Left cardiac atrium (tissue), 4 donors: ENCODE measurements at regions not wholly inside any gene's neighbourhood (a gene's known extent, or its start where the extent isn't known, plus 50 kb on each side); places are given as distances from the start of the nearest gene placed in this dataset.

Experiments
- ATAC-seq, 2 donors: fragments of 200-7000 bp; cut with Tn5 transposase; one replicate each; pipeline ENCODE4 v1.9.1; 2020; ENCODE audit warnings: mild to moderate bottlenecking in 2 of 2, moderate library complexity in 2 of 2
- DNase-seq: peaks from one replicate; pipeline ENCODE4 v3.0.0-alpha.2; 2020
- intact Hi-C, 2 donors: fragments of 100-400 bp; cut with DNase I; formaldehyde crosslinking; loops; one replicate each; pipeline versions ENCODE4 v1.14.1 to v1.15.1; 2022 to 2023
- donor health status: DM: no; HTN: yes; CAD: no.
- donor health status: DM: no; HTN: yes; CAD: no; lungs with severe emphysema.
- donor health status: DM: yes; HTN: yes; CAD: no.
- donor health status: Dilated cardiomyopathy.

DNA sequence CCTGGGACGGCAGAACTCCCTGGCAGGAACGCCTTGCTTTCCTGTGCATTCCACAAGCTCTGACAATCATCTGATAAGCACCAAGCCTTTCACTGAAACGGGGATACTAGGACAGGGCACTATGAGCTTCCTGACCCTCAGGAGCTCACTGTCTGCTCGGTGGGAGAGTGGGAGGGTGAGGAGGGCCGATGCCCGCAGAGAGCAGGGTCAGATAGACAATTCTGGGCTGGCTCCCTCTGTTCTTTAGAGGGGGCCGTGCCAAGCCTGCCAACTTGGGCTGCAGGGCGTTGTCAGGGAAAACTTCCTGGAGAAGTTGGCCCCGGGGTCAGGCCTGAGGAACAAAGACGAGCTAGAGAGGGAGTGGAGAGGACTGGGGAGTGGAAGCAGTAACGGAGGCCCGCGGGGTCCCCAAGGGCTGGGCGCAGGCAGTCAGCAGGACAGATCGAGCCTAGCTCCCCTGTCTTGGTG is 82.0 kb downstream of the CTAGE1 start:
- intact Hi-C loops: no loop called here
- DNase-seq: peak; percentile 69
- ATAC-seq: peak; percentile 13 to 30

DNA sequence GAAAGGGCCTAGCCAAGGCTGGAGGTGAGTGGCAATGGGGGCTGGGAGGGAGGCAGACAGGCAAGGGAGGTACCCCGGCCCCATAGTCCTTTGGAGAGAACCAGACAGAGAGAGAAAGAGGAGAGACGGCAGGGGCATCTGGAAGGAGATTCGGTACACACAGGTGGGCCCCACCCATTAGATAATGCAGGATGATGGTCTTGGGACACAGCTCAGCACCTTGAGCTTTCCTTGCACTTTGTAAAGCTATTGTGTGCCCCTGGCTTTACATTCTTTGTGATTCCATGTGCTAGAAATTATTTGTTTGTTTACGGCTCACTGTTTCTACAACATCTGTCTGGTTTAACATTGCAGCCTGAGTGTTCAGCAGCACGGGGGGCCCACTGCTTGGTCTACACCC is 83.1 kb downstream of the CTAGE1 start:
- intact Hi-C loops: no loop called here
- DNase-seq: no peak
- no peak for ATAC-seq

DNA sequence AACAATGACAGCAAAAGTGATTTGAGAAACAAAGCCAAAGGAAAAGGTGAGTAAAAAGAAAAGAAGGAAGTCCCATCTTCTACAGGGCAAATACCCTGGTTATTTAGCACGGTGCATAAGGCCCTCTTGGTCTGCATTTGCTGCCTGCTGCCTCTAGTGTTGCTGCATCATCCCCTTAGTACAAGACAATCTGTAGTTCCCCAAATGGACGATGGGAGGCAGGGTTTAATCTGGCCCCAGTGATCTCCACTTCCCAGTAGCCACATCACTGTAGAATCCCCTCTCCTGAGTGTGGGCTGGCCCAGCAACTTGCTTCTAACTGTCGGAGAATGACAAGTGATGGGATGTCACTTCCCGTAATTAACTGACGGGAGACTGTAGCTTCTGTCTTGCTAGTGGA is 85.1 kb downstream of the CTAGE1 start:
- intact Hi-C loops: no loop called here
- no peak for ATAC-seq
- no peak for DNase-seq

DNA sequence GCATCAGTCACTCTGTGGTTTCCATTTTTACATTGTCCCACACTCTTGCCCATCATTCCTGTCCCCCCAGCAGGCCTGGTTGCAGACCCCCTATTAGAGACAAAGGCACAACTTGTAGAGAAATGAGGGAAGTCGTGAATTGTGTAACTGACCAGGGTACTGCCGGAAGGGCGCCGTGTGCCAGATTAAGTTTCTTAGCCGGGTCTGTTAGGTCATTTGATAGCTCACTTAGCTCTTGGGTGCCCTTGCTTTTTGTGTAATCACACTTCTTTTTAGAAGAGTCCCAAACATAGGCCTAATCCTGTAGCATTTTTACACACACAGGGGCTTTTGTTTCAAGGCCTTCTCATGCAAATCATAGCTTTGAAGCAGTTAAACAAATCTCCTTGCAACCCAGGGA is 87.2 kb downstream of the CTAGE1 start:
- ATAC-seq (no peak), DNase-seq (no peak)
- intact Hi-C loops: no loop called here

DNA sequence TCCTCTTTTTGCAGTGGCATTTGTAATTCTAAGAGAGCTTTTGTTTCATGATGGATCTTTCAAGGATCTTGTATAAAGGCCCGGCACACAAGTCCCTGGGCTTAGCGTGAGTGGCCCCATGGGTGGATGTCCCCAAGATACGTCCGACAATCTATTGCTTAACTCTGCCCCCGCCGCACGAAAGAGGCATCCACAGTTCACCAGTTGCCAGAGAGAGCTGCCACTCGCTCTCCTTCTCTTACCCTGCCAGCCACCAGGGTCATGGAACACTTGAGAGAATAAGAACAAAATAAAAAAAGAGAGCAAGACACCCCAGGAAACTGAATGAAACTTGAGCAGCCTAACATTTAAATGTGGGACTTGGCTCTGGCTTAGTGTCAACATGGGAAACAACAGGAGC is 92.3 kb downstream of the CTAGE1 start:
- intact Hi-C loops: no loop called here
- ATAC-seq: peak in 1 of 2 donors; percentile 17
- DNase-seq: no peak

DNA sequence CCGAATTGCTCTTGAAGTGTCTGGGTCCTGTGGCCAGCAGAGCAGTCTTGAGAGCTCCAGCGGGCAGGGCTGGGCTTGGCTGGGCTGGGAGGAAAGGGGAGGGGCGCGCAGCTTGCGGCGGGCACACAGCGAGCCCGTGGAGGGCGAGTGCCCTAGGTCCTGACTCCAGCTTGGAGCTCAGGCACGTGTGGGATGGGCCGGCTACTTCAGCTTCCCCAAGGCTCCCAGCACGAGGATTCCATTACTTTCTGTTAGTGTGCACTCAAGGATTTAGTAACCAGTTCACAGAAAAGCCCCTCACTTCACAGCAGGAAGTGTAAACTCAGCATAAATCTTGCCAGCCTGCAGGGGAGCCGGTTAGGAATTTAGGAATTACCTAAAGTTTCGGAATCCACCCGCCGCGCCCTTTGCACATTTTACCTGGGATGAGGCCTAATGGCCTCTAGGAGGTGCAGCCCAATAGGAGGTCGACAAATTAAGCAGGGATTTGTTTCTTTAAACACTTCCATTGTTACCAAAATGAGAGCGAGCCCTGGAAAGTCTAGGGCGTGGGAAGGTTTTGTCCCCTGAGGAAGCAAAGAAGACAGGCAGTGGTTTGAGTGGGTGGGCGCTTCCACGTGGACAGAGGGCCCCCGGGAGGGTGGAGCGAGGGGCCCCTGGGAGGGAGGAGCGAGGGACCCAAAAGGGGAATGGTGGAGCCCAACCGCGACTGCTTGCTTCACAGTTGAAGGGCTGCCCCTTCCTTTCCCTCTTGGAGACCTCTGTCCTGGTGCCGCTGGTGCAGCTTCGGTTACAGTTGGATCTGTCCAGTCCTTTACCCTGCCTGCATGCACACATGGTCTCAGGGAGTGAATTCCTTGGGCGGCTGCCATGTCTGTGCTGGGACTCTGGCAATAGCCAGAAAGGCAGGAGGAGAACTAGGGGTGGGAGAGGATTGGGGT is 93.3 kb downstream of the CTAGE1 start:
- DNase-seq: peak; percentile 77
- intact Hi-C loops: no loop called here
- ATAC-seq: peak; percentile 88 to 91

DNA sequence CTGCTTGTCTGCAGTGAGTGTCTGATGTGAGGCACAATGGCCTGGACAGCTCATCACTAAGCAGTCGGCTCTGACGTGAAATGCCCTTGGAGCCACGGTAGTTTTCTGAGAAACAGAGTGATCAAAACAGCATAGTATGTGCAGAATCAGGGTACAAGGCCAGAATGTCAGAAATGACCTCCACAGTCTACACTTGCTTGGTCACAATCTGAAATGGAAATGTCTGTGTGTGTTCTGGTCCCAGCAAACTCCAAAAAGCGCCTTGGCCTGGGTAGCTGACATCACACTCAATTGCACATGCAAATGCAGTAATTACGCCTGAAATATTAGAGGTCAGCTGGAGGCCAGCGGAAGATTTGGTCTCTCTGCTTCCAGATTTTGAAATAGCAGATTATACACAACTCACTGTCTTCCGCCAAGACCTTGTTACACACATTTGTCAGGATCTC is 95.4 kb downstream of the CTAGE1 start:
- DNase-seq (peak; percentile 68), ATAC-seq (peak; percentile 21 to 26)
- intact Hi-C loops: no loop called here

DNA sequence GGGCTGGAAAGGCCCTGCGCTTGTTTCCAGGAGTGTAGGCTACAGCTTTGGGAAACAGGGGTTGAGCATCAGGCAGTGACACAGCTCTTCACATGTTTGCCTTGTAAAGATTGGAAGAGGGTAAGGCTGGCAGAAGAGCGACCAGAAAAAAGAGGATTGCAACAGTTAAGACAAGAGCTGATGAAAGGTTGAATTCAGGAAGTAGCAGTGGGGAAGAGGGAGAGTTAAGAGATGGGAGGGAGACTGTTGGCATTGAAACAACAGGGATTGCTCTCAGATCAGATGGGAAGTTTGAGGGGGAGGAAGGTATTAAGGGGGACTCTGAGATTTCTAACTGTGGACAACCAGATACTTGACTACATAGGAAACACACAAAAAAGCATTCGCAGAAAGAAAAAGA is 96.9 kb downstream of the CTAGE1 start:
- intact Hi-C loops: no loop called here

DNA sequence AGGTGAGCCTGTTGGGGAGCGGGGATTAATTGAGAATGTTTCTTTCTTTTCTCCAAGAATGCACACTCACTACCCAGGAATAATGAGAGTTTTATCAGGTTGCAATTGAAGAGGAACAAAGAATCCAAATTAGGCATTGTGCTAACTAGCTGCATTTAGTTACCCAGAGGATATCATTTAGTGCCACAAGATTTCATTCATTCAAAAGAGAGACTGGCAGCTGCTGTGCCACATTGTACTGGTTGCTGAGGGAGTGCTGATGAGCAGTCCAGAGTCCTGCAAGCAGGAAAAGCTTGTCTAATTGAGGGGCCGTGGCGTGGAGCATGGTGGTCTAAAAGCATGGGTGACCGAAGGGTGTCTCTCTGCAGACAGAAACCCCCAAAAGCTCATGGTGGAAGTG is 97.6 kb downstream of the CTAGE1 start:
- ATAC-seq (no peak), DNase-seq (no peak)
- intact Hi-C loops: no loop called here

More for the DNA sequence above, 96.9 kb downstream of the CTAGE1 start:
- DNase-seq (no peak), ATAC-seq (no peak)

DNA sequence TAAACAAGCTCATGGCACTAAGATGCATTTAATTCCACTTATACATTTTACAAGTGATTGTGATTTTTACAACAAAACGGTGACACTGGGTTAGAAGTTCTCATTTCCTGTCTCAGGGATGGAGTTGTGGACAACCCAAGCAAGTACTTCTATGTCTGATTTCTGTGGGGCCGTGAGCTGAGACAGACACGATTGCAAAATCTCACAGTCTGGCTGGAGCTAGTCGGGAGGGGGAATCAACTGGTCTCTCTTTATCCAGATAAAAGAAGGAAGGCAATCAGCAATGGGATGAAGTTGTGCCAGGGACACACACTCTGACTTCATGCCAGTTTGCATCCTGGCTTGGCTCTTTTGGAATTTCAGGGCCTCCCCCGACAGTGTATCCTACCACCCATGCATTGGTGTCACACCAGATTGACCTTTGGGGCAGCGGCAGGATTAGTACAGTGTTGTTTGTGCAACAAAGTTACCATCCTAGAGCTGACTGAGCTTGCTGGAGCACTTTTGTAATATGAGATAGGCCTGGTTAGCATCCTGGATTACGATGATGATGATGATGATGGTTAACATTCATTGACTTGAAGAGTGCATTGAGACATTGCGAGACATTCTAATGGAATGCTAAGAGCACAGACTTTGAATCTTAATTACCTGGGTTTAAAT is 98.8 kb downstream of the CTAGE1 start:
- peak; percentile 39 for DNase-seq
- ATAC-seq: peak; percentile 14 to 56
- intact Hi-C loops: no loop called here

DNA sequence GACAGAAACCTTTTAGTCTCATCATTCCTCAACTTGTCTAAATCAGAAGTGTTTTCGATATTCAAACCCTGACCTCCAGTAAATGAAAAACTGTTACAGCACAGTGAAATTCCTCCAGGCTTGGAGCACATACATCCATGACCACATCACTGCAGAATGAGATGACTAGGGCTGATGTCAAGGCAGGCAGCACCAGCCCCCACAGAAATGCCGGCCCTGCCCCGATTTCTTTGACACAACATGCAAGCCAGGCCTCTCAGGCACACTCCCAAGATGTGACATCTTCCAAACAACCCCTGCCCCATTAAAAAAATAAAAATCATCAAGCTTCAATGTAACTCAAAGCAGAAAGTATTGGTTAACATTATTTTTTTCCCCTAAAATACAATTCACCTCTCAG is 103.3 kb downstream of the CTAGE1 start:
- DNase-seq (peak; percentile 54), ATAC-seq (peak; percentile 64 to 77)
- intact Hi-C loops: no loop called here

DNA sequence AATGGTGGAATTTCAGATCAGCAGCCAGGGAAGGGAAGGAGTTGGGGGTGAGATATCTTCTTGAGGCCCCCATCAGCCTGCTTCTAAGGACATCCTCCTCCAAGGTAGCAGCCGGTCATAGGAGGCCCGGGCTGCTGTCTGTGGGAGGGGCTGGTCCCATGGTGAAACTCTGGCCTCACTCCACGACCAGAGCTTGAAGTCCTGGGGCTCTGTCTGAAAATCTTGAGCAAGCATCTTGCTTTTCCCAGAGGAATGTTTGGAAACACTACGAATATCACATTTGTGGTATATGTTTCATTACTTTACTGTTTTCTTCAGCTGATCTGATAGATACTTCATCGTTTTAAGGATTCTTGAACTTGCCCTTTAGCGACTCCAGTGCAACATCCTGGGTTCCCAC is 103.7 kb downstream of the CTAGE1 start:
- intact Hi-C loops: no loop called here
- DNase-seq (no peak), ATAC-seq (peak; percentile 44 to 46)

DNA sequence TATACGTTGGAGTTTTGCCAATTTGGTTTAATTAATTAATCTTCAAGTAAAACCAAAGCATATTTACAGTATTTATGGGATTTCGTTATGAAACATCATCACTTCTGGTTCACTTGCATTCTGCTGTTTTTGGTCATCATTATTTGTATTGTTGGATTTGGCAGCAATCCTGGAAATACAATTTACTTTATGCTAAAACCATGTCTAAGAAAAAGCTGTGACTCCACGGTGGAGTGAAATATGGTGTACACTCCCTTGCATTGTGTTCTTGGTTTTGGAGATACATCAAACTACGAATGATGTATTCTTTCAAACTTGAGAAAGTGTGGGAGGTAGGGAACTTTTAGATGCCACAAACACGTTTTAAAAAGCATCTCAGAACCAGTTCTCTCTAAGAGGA is 106.4 kb downstream of the CTAGE1 start:
- ATAC-seq: no peak
- intact Hi-C loops: no loop called here
- DNase-seq: no peak

DNA sequence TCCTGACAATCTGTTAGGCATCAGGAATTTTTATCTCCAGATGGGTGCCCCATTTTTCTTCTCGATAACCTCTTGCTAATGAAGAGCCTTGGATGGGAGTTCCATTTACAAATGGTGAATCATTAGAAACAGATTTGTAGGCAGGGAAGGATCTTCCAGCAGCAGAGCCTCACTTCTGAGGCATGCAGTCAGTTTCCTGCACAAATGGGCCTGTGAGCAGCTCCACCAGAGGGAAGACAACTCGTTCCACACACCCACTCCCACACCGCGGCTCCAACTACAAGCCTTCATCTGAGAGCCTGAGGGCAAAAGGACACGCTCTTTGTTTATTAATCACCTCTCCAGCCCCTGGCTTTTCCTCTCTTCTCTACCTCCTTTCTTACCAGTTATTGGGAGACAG is 108.5 kb downstream of the CTAGE1 start:
- intact Hi-C loops: no loop called here
- ATAC-seq (peak in 1 of 2 donors; percentile 85), DNase-seq (no peak)

DNA sequence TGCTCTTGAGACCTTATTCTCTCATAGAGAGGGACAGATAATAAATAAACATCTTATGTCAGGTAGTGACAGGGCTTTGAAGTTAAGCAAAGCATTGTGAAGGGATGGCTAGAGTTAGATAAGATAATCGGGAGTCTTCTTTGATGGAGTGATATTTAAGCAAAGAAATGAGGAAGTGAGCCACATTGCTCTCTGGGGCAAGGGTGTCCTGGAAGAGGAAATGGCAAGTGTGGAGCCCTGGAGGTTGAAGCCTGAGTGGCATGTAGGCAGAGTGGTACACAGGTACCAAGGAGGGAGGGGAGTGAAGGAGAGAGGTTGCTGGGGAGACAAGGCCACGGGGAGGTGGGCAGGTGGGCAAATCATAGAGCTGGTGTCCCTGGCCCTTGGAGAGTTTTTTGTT is 110.2 kb downstream of the CTAGE1 start:
- DNase-seq (no peak), ATAC-seq (no peak)
- intact Hi-C loops: no loop called here

DNA sequence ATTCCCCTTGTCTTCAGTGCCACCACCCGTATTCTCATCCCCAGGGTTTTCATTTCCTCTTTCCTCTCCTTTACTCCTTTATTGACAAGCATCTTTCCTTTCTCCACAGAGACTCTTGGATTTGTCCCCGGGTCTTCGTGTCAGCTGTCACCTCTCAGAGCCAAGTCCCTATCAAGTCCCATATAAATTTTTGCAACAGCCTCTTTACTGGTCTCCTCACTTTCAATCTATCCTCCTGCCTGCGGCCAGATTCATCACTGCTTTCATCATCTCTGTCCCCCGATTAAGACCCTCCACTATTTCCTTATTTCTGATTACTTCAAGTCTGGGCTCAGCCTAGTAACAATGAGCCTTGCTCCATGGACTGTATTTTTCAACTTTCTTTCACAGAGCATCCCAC is 113.8 kb downstream of the CTAGE1 start:
- DNase-seq (no peak), ATAC-seq (no peak)
- intact Hi-C loops: no loop called here

DNA sequence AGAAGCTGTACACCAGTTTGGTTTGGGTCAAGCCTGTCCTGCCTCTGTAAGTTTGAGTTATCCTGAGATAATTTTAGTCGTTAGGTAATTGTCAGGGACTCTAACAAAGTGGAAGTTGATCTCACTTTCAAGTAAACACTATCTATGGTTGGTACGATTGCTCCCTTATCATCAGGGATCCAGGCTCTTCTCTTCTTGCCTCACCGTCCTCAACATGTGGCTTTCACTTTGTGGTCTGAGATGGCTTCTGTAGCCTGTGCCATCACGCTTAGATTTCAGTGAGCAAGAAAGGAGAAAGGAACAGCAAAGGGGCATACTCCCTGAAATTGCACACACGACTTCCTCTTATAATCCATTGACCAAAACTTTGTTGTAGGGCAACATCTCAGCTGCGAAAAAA is 115.6 kb downstream of the CTAGE1 start:
- ATAC-seq (peak in 1 of 2 donors; percentile 38), DNase-seq (no peak)
- intact Hi-C loops: no loop called here

DNA sequence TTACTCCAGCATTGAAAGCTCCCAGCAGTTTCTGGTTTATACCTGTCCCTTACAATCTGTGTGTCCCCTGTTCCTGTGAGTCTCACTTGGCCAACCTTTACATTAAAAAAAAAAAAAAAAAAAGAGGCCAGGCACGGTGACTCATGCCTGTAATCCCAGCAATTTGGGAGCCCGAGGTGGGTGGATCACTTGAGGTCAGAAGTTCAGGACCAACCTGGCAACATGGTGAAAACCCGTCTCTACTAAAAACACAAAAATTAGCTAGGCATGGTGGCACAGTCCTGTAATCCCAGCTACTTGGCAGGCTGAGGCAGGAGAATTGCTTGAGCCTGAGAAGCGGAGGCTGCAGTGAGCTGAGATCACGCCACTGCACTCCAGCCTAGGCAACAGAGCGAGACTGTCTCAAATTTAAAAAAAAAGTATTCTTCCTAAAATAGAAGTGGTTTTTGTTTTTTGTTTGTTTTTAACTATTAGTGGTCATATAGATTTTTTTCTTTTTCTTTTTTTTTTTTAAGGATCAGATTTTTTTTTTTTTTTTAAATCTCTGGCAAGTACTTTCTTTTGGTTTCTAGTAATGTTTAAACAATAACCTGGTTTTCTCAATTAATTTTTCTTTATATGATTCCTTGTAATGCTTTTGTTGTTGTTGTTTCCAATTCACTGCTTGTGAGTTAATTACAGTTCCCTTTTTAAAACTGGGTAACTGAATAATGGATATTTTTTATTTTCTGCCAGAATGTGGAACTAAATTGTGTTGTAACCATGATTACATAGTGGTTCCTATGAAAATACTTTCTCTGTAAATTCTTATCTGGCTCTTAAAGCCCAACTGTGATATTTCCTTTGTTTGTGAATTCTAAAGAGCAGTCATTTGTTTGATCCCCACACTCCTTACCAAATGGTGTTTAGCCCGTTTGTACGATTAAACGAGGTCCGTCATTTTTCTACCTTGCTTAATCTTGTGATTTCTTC is 116.8 kb downstream of the CTAGE1 start:
- no peak for DNase-seq
- ATAC-seq: peak; percentile 27 to 39
- intact Hi-C loops: no loop called here

DNA sequence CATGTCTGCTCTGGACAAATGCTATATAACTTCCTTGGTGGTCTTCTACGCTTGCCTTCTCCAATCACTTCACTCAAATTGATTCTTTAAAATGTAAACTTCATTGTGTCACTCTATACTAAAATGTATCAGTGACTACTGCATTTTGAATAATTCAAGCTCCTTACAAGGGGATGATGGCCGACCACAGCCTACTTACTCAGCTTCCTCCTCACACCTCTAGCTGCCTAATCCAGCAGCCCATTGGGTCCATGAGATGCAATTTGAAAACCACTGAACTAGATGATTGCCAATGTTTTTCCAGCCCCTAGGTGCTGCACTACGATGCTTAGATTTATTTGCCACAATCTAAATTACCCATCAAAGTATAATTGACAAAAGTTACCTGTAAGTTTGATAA is 120.7 kb downstream of the CTAGE1 start:
- DNase-seq: no peak
- intact Hi-C loops: no loop called here
- ATAC-seq: no peak
